GM18498 (cell line): ENCODE measurements at regions not wholly inside any gene's neighbourhood (a gene's known extent, or its start where the extent isn't known, plus 50 kb on each side); places are given as distances from the start of the nearest gene placed in this dataset.
"Not testable (repeated sequence)": the region's sequence is repeated elsewhere in the genome, so short reads cannot be mapped to it uniquely, and the experiment has no call there.

Experiments used
- ATAC-seq: cut with Tn5 transposase; IDR thresholded peaks from one replicate; pipeline ENCODE4 v1.9.1; 2021; ENCODE audit warnings: mild to moderate bottlenecking, moderate library complexity; ENCODE audit not compliant: unreplicated experiment

DNA sequence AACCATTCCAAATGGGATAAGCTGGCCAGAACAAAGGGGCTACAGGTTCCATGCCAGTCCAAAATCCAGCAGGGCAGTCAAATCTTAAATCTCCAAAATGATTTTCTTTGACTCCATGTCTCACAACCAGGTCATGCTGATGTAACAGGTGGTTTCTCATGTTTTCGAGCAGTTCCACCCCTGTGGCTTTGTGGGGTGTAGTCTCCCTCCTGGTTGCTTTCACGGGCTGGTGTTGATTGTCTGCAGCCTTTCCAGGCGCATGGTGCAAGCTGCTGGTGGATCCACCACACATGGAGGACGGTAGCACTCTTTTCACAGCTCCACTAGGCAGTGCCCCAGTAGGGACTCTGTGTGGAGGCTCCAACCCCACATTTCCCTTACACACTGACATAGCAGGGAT, 425.5 kb upstream of the FTMT start:
- ATAC-seq = no peak

DNA sequence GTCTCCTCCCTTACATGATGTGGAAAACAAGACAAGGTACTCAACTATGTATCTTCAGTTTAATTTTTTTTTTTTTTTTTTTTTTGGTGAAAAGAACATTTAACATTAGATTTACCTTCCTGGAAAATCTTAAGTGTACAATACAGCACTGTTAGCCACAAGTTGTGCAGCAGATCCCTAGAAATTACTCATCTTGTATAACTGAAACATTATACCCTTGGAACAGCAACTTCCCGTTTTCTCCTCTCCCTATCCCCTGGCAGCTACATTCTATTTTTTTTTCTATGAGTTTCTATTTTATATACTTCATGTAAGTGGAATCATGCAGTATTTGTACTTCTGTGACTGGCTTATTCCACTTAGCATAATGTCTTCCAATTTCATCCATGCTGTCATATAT, 421.9 kb upstream of the FTMT start:
- ATAC-seq = no peak

DNA sequence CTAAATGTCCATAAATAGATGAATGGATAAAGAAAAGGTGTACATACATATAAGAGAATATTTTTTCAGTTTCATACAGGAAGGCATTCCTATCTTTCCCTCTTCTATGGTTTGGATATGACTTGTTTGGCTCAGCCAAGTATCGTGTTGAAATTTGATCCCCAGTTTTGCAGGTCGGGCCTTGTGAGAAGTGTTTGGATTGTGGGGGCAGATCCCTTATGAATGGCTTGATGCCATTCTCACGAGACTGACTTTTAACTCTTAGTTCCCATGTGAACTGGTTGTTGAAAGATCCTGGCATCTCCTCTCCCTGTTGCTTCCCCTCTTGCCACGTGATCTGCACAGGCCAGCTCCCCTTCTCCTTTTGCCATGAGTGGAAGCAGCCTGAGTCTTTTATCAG, 421.1 kb upstream of the FTMT start:
- no peak for ATAC-seq

DNA sequence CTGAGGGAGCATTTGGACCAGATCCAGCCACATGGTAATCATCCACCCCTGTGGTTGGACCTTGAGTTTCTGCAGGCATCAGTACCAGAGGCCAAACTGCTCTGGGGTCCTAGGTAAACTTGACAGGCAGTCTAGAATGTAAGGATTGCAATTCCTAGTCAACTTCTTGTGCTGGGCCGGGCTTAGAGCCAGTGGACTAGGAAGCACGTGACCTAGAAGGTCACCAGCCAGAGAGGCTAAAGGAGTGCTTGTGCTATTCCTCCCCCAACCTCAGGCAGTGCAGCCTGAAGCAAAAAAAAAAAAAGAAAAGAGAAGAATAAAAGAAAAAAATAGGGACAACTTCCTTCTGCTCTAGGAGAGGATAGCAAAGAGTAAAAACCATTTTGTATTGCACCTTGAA, 406.2 kb upstream of the FTMT start:
- ATAC-seq = no peak

DNA sequence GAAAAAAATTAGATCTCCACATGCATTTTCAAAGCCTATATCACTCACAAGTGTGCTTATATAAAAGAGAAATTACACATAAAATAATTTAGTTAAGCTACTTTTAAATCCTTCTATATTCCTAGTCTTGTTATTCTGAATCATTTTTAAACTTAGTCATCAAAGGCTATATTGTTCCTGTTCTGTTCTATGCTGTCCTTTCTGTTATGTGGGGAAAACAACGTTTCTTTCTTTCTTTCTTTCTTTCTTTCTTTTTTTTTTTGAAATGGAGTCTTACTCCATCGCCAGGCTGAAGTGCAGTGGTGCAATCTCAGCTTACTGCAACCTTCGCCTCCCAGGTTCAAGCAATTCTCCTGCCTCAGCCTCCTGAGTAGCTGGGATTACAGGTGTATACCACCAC, 389.2 kb upstream of the FTMT start:
- no peak for ATAC-seq

DNA sequence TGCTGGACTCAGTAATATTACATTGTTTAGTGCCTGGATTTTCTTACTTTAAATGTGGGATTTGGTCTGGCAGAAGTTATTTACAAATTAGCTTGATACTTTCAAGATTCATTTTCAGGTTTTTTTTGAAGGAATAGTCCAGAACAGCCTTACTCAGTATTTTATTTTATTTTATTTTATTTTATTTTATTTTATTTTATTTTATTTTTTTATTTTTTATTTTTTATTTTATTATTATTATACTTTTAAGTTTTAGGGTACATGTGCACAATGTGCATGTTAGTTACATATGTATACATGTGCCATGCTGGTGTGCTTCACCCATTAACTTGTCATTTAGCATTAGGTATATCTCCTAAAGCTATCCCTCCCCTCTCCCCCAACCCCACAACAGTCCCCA, 380.5 kb upstream of the FTMT start:
- not testable (repeated sequence) for ATAC-seq

DNA sequence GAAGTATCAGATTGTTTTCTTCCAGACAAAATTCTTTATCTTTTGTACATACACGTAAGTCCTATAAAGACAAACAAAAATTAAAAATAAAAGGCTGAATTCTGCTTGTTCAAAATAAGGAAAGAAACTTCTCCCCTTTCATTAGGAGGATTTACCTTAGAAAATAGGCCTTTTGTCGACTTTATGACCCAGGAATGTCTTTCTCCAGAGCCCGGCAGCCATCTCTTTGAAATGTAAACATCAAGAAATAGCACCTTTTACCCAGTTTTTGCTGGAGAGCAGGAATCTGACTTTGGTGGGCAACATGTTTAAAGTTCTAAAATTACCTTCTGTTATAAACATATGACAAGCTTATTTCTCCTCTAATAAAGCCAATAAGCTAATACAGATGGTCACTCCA, 373.0 kb upstream of the FTMT start:
- ATAC-seq = no peak

DNA sequence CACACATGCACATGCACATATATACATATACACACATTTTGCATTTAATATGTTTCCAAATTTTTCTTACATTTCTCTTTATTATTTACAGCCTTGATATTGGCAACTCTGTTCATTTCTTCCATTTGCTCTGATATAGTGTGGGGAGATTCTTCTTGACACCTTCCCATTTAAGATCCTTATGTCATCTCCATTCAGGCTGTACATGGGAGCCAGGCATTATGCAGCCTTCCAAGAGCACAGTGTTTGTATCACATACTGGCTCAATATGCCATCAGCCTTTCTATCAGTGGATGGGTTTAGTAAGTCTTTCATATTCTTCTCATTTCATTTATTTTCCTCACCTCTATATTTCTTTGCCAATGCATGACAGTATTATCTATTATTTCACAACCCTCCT, 372.3 kb upstream of the FTMT start:
- ATAC-seq = no peak

DNA sequence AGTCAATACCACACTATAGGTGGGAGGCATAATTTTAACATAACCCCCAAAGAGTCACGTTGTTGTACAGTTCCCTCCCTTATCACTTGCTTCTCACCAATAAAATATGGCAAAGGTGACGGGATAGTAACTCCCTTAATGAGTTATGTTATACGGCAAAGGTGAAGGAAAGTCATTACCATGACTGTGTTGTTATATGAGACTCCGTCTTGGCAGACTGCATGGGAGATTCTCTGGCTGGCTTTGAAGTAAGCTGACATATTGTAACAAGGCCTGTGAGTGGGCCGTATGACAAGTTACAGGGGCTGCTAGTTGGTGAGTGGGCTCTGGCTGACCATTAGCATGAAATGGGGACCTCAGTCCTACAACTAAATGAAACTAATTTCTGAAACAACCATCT, 366.4 kb upstream of the FTMT start:
- no peak for ATAC-seq

DNA sequence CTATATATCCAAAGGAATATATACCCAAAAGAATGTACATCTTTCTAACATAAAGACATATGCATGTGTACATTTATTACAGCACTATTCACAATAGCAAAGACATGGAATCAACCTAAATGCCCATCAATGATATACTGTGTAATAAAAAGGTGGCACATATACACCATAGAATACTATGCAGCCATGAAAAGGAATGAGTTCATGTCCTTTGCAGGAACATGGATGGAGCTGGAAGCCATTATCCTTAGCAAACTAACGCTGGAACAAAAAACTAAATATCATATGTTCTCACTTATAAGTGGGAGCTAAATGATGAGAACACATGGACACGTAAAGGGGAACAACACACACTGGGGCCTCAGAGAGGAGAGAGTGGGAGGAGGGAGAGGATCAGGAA, 365.7 kb upstream of the FTMT start:
- not testable (repeated sequence) for ATAC-seq

DNA sequence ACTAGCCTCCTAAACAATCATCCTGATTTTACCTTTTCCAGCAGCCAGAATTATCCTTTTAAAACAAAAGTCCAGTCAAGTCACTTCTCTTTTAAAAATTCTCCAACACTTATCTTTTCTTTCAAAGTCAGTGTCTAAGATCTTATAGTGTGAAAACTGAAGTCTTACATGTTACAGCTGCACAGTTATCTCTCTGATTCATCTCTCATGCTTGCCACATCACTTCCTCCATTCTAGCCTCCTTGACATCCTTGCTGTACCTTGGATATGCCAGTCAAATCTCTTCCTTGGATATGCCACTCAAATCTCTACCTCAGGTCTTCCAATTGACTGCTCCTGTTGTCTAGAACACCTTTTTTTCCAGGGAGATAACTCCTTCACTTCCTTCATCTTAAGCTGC, 361.7 kb upstream of the FTMT start:
- ATAC-seq = no peak

DNA sequence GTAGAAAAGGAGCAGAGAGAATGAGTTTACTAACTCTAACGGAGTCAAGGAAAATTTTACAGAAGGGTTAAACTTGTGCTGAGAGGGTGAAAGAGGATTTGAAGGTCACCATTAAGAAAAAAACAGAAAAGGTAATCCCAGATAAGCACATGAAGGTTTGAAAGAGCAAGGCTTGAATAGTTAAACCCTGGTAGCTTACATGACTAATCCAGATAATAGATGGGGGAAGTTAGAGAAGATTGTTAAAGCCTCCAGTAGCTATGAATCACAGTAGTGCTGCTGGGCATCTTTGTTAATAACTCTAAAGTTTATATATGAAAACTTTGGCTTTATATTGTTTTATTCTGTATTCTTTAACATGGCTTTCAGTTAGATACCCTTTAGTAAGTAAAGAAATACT, 354.5 kb upstream of the FTMT start:
- ATAC-seq = no peak

DNA sequence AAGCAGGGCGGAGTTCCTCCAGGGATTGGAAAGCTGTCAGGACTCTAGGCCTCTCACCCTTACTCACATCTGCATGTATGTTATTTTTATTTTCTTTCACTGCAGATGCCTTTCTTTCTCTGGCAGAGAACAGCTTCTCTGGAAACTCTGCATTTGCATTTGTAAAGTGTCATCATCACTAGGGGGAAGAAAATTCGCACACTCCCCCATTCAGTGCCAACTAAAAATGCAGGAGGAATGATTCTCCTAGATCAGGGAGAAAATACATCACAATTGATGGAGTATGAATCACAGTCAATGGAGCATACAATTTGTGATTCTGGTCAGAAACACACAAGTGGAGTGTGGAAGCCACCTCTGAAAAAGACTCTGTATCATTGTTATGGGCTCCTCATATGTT, 351.4 kb upstream of the FTMT start:
- no peak for ATAC-seq

DNA sequence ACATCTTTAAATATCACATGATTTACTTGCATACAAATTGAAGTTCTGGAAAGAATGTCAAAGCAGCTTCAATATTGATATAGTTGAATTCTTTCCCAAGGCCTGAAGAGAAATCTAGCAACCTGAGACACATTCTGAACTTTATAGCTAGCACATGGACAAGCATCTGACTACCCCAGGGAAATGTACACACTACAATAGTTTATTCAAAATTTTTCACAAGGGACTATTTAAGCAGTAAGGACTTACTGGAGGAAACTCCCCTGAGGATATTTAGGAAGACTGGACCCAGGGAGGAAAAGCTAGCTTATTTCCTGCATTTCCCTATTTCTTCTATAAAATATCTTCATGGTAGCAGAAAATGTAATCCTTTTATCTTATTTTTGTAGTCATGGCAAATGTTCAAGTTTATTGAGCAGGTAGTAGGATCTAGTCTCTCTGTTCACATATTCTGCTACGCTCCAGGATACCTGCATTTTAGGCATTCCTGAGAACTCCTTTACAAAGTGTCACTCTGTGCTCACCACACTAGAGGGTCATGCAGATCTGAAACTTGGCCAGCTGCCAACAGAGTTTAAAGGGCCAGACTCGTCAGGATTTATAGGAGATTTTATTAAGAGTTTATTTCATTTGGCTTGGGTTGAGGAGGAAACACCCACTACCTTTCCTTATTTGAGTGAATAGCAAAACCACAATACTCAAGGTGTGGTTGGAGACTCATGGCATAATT, 348.4 kb upstream of the FTMT start:
- no peak for ATAC-seq

DNA sequence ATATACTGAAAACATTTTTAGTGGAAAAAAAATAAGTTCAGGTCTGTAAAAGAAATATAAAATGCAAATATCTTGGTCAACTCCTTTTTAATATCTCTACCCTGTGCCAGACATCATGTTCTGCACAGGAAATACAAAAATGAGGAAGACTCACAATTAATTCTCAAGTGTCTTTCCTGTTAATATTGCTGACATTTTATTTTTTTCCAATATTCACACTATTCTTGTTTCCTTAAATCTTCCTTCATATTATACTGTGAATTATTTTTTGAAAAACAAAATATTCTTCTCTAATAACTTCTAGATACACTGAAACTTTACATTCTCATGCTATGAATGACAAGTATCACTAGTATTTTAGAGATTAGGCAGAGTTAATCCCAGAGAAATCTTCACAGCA, 334.7 kb upstream of the FTMT start:
- ATAC-seq = no peak

DNA sequence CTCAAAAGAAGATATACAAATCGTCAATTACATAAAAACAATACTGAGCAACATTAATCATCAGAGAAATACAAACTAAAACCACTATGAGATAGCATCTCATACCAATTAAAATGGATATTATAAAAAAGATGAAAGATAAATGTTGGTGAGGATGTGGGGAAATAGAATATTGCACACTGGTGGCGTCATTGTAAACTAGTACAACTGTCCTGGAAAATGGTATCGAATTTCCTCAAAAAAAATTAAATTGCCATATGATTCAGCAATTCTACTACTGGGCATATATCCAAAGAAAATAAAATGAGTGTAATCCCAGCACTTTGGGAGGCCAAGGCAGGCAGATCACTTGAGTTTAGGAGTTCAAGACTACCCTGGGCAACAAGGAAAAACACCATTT, 326.0 kb upstream of the FTMT start:
- ATAC-seq = no peak

DNA sequence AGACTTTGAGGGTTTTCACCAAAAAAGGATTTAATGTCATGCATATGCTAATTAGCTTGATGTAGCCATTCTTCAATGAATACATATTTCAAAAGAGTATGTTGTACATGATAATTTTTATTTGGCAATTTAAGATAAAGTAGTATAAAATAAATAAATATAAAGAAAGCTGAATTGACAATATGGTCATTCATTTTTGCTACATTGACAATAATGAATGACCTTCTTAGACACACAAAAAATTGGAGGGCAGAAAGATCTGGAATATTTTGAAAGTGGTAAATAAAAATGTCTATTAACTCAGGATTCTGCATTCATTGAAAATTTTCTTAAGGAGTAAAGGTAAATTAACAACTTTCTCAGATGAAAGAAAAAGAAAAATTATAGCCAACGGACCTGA, 324.8 kb upstream of the FTMT start:
- ATAC-seq = no peak

DNA sequence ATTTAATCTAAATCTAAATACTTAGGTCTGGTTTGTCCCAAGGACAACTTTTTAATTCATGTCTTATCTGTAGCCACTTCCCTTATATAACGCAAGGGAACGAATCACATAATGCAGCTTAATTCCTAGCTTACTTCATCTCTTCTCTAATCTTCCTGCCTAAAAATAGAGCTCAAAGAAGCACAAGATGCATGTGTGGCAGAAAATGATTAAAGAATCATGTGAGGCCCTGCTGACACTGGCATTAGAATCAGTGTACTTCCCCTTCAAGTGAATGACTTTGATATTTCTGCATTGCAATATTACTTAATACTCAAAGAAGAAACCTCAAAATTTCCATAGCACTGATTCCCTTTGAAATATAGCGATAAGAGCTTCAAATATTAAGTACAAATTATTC, 317.9 kb upstream of the FTMT start:
- no peak for ATAC-seq

DNA sequence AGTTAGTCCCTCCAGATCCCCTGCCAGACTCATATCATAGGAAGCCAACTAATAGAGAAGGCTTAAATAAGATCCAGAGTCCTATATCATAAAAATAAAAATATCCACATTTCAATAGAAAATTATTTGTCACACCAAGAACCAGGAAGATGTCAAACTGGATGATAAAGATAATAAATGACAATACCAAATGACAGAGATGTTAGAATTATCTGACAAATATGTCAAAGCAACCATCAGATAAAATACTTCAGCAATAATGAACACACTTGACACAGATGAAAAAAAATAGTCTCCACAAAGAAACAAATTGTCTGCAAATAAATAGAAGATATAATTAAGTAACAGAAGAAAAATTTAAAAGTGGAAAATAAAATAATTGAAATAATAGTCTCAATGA, 300.7 kb upstream of the FTMT start:
- ATAC-seq = no peak

DNA sequence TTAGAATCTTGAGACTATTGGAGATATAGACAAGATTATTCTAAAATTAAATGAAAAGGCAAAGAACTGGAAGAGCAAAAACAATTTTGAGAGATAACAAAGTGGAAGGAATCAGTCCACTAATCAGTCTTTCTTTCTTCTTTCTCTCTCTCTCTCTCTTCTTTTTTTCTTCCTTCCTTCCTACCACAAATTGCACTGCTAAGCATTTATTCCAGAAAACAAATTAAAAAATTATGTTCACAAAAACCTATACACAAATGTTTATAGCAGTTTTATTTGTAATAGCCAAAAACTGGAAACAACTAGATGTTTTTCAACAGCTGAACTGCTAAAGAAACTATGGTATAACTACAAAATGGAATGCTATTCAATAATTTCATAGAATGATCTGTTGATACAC, 291.9 kb upstream of the FTMT start:
- no peak for ATAC-seq

DNA sequence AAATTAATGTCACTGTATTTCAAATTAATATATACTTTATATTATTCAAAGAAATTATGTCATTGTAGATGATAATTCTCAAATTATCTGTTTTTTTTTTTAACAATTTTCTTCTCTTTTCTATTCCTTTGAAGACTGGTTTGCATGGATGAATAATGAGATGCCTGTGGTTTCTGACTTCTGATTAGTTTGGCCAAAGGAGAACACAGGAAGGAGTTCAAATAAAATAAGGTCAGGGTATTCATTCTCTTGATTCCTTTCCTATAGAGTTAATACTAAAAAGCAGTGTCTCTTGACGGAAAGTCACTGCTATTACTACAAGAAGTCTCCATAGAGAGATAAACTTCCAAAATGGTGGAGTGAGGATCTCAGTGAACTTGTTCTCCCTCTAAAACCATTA, 279.6 kb upstream of the FTMT start:
- no peak for ATAC-seq

DNA sequence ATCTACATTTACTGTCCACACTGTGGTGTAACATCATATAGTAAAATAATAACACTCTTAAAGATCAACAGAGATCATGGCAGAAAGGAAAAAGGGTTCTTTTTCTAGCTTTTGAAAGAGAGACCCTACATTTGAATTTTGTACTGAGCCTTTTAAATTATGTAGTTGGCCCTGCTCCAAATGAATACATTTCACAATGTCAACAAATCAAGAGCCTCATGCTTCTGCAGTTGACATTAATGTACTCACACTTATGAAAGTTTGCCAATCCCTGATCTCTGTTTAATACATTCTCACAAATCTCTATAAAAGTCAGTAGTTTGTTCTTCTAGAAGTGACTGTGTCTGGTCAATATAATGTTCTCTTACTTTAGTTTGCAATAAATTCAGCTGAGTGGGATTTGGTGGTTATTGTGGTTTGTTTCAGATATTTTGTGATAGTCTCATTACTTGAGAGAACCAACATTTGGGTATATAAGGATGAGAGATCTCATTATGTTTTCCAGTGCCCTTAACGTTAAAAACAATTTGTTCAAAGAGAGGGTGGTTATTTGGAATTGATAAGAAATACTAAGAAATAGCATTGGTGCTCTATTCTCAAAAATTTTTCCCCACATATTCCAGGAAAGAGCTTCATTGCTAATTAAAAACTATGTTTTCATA, 277.8 kb upstream of the FTMT start:
- ATAC-seq = no peak

DNA sequence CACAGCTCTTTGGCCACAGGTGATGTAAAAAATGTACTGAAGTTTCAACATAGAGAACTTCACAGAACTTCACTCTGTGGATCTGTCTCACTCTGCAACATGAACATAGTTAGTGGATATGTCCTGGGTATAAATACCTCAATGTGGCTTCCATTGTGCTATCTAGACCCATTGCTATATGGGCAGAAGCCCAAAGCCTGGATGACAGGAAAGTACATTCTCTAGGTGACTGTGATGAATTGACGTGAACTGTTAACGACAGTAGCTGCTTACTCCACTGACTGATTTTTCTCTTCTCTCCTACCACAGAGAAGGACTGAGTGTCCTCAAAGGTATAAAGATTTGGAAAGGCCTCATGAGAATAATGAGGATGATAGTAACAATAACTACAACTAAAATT, 270.1 kb upstream of the FTMT start:
- ATAC-seq = no peak
